PC-3 (cell line): ENCODE measurements at regions not wholly inside any gene's neighbourhood (a gene's known extent, or its start where the extent isn't known, plus 50 kb on each side); places are given as distances from the start of the nearest gene placed in this dataset.

ENCODE experiments used
- ATAC-seq: fragments of 200-7000 bp; cut with Tn5 transposase; 2 replicates; pipeline ENCODE4 v1.9.1; 2020; ENCODE audit warnings: mild to moderate bottlenecking, moderate library complexity
- BruUV-seq: library from RNA; stranded (reverse); fragments of 400-500 nt; replicated peaks from 2 replicates; lab custom pipeline; 2021; lab: Mats Ljungman, UMichigan
- CTCF ChIA-PET: fragments of 300-600 bp; sonication (Branson Sonifier 250); formaldehyde crosslinking; loops from one replicate; lab custom pipeline; 2022; ENCODE audit warnings: antibody characterized with exemption; lab: Charles Lee
- POLR2A ChIA-PET: fragments of 300-600 bp; sonication (Branson Sonifier 250); formaldehyde crosslinking; loops from one replicate; lab custom pipeline; 2022; ENCODE audit warnings: antibody characterized with exemption; ENCODE audit not compliant: unreplicated experiment; lab: Charles Lee
- DNase-seq: peaks from one replicate; pipeline ENCODE4 v3.0.0-alpha.2; 2015
- H2AFZ ChIP-seq: fragments of 300-600 bp; sonication (generic); 2 replicates; pipeline ENCODE4 v1.6.0; 2016; ENCODE audit warnings: antibody characterized with exemption, low read length
- H3F3A ChIP-seq: fragments of 300-600 bp; sonication (generic); one replicate; pipeline ENCODE4 v1.6.0; 2017; ENCODE audit warnings: antibody characterized with exemption, low read length, control low read depth, mild to moderate bottlenecking; ENCODE audit not compliant: unreplicated experiment
- H3K27ac ChIP-seq: fragments of 300-600 bp; sonication (generic); 2 replicates; pipeline ENCODE4 v1.5.1; 2016; ENCODE audit warnings: mild to moderate bottlenecking, low read length
- H3K27me3 ChIP-seq: fragments of 300-600 bp; sonication (generic); 2 replicates; pipeline ENCODE4 v1.6.1; 2016; ENCODE audit warnings: low read length, mixed read lengths
- H3K36me3 ChIP-seq: fragments of 300-600 bp; sonication (generic); 2 replicates; pipeline ENCODE4 v1.6.1; 2016; ENCODE audit warnings: low read depth, mixed run types, low read length, mixed read lengths
- H3K4me1 ChIP-seq: fragments of 300-600 bp; sonication (generic); 2 replicates; pipeline ENCODE4 v1.5.1; 2016; ENCODE audit warnings: low read length; ENCODE audit not compliant: insufficient read depth
- H3K4me2 ChIP-seq: fragments of 300-600 bp; sonication (generic); 2 replicates; pipeline ENCODE4 v1.6.0; 2016; ENCODE audit warnings: low read length
- H3K4me3 ChIP-seq: fragments of 300-600 bp; sonication (generic); 2 replicates; pipeline ENCODE4 v1.5.1; 2016; ENCODE audit warnings: mild to moderate bottlenecking, low read length, mixed read lengths
- H3K79me2 ChIP-seq: fragments of 300-600 bp; sonication (generic); 2 replicates; pipeline ENCODE4 v1.6.1; 2017; ENCODE audit warnings: low read length, mixed read lengths
- H3K9ac ChIP-seq: fragments of 300-600 bp; sonication (generic); 2 replicates; pipeline ENCODE4 v1.6.0; 2016; ENCODE audit warnings: mild to moderate bottlenecking, low read length
- H3K9me2 ChIP-seq: fragments of 300-600 bp; sonication (generic); replicated peaks from 2 replicates; pipeline ENCODE4 v1.6.1; 2016; ENCODE audit warnings: mixed run types, low read length, mixed read lengths
- H3K9me3 ChIP-seq: fragments of 300-600 bp; sonication (generic); 2 replicates; pipeline ENCODE4 v1.6.1; 2016; ENCODE audit warnings: low read length, mixed read lengths
- H4K20me1 ChIP-seq: fragments of 300-600 bp; sonication (generic); 2 replicates; pipeline ENCODE4 v1.6.1; 2016; ENCODE audit warnings: low read length, mixed read lengths
- EZH2 ChIP-seq: fragments of 300-600 bp; sonication (generic); IDR thresholded peaks from one replicate; pipeline ENCODE4 v1.6.1; 2017; ENCODE audit warnings: antibody characterized with exemption, mild to moderate bottlenecking, low read length; ENCODE audit not compliant: unreplicated experiment
- EZH2phosphoT487 ChIP-seq: fragments of 300-600 bp; sonication (generic); IDR thresholded peaks from 2 replicates; pipeline ENCODE4 v1.6.1; 2018; ENCODE audit warnings: mild to moderate bottlenecking, antibody characterized with exemption, low read length, borderline replicate concordance
- intact Hi-C: fragments of 100-400 bp; cut with micrococcal nuclease; formaldehyde crosslinking; loops from 2 replicates; pipeline ENCODE4 v1.9.0; 2023
- TF ChIP-seq, protein P1 (sequence below): fragments of 300-600 bp; sonication (generic); conservative IDR thresholded peaks from 2 replicates; pipeline ENCODE4 v1.5.1; 2017; ENCODE audit warnings: antibody characterized with exemption, low read depth, mild to moderate bottlenecking, low read length

- intact Hi-C loops = no loop called here
- ATAC-seq = no peak
Observed at GRCh38 chr6:51464956-51465355, 622.5 kb downstream of the PKHD1 start.

DNA sequence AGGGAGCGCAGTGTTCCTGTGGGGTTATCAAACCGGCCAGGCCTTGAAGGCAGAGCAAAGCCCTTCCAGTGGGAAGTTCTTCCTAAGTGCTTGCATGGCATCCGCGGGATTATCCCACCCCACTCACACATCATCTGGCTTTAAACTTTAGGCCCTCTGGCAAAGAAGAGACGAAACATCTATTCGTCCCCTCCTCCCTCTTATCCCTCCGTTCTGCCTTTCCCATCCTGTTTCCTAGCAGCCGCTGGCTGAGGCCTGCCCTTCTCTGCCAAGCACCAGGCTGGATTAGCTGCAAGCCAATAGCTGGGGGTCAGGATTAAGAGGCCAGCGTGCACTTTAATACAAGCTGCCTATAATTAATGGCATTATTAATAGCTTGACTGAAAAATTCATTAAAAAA, 621.0 kb downstream of the PKHD1 start:
- Histone ChIP-seq H3K79me2 (no peaks in the 10 kb centered on the region), H3K9me2 (no peaks in the 10 kb centered on the region), H3K36me3 (no peaks in the 10 kb centered on the region), H3K4me1 (0 out of 2 replicates have a peak, but pooled peaks cover under 1% of the 10 kb centered on the region), H3K9me3 (no peaks in the 10 kb centered on the region), H3K9ac (no peak overlapping the region), H3K4me3 (no peak overlapping the region), H3K27ac (no peak overlapping the region), H3F3A (no peaks in the 10 kb centered on the region), H3K4me2 (no peak overlapping the region), H2AFZ (no peak overlapping the region), H3K27me3 (no peaks in the 10 kb centered on the region), H4K20me1 (no peaks in the 10 kb centered on the region)
- intact Hi-C loops = no loop called here
- DNase-seq (no peak), ATAC-seq (no peak)
- ChIA-PET POLR2A (no interaction called here), CTCF (no interaction called here)
- TF ChIP-seq EZH2phosphoT487 (no peak), EZH2 (no peak)
- TF ChIP-seq, protein P1, sequence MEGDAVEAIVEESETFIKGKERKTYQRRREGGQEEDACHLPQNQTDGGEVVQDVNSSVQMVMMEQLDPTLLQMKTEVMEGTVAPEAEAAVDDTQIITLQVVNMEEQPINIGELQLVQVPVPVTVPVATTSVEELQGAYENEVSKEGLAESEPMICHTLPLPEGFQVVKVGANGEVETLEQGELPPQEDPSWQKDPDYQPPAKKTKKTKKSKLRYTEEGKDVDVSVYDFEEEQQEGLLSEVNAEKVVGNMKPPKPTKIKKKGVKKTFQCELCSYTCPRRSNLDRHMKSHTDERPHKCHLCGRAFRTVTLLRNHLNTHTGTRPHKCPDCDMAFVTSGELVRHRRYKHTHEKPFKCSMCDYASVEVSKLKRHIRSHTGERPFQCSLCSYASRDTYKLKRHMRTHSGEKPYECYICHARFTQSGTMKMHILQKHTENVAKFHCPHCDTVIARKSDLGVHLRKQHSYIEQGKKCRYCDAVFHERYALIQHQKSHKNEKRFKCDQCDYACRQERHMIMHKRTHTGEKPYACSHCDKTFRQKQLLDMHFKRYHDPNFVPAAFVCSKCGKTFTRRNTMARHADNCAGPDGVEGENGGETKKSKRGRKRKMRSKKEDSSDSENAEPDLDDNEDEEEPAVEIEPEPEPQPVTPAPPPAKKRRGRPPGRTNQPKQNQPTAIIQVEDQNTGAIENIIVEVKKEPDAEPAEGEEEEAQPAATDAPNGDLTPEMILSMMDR = no peak
- no TSS peak for BruUV-seq

More at GRCh38 chr6:51464956-51465355, 622.5 kb downstream of the PKHD1 start:
- H3K4me1 ChIP-seq = no peaks in the 10 kb centered on the region
- no peak overlapping the region for H3K4me3 ChIP-seq
- no peaks in the 10 kb centered on the region for H3K9me2 ChIP-seq
- no peak overlapping the region for H2AFZ ChIP-seq
- no peaks in the 10 kb centered on the region for H4K20me1 ChIP-seq
- no peak overlapping the region for H3K4me2 ChIP-seq
- ChIA-PET CTCF (no interaction called here), POLR2A (no interaction called here)
- H3K9ac ChIP-seq = no peak overlapping the region
- H3F3A ChIP-seq = no peaks in the 10 kb centered on the region
- BruUV-seq = no TSS peak
- DNase-seq = no peak
- no peak for TF ChIP-seq EZH2phosphoT487
- no peaks in the 10 kb centered on the region for H3K9me3 ChIP-seq
- no peak overlapping the region for H3K27ac ChIP-seq
- peaks cover 14% of the 10 kb centered on the region; the same call in 1 of the 2 replicates for H3K27me3 ChIP-seq
- no peaks in the 10 kb centered on the region for H3K36me3 ChIP-seq
- no peaks in the 10 kb centered on the region for H3K79me2 ChIP-seq

DNA sequence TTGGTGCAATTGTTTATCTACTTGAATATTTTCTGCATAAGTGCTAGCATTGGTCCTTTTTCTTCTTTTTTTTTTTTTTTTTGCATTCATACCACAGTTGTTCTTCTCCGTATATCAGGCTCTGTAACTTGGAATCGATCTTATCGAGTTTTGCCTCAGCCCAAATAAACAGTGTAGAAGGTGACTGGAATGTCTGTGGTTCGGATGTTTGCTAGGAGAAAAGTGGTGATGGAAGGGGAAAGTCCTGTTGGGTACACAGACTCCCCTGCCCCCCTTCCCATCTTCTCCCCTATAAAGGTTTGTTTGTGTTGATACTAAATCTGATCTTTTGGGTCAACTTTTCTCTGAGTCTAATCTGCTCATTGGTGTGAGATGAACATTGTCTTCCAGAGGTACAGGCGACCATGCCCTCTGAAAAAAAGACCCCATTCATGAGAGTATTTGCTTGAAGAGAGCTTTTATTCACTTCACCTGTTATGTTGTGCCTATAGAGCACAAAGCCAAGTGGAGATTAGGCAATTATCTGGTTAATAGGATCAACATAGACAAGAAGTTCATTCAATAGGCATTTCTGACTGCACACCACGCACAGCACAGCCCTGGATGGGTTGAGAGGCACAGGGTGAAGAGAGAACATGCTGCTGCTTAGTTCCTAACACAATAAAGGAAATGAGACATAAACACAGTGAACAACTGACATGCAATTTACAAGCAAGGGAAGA, 620.0 kb downstream of the PKHD1 start:
- intact Hi-C loops = no loop called here
- Histone ChIP-seq H4K20me1 (no peaks in the 10 kb centered on the region), H3K4me1 (peaks cover 10% of the 10 kb centered on the region), H3K9ac (no peak overlapping the region), H3K79me2 (no peaks in the 10 kb centered on the region), H3K4me3 (no peak overlapping the region), H3K27ac (no peak overlapping the region), H2AFZ (no peak overlapping the region), H3K9me3 (no peaks in the 10 kb centered on the region), H3K36me3 (no peaks in the 10 kb centered on the region), H3K4me2 (no peak overlapping the region), H3F3A (no peaks in the 10 kb centered on the region), H3K27me3 (no peaks in the 10 kb centered on the region), H3K9me2 (no peaks in the 10 kb centered on the region)
- POLR2A ChIA-PET = no interaction called here
- DNase-seq (no peak), ATAC-seq (no peak)
- TF ChIP-seq EZH2phosphoT487 (no peak), EZH2 (no peak)
- TF ChIP-seq, protein P1 = no peak
- BruUV-seq = no TSS peak
- CTCF ChIA-PET = no interaction called here
